Motor neuron (in vitro differentiated cells): ENCODE measurements at regions not wholly inside any gene's neighbourhood (a gene's known extent, or its start where the extent isn't known, plus 50 kb on each side); places are given as distances from the start of the nearest gene placed in this dataset.
A peak's percentile ranks its signal among the peaks of the same experiment; 100 is the strongest.

Source experiments
- ATAC-seq, 8 experiments: fragments of 200-7000 bp; cut with Tn5 transposase; replicated peaks in 6 of 8; 2 replicates each; pipeline ENCODE4 v1.8.0; 2021; ENCODE audit warnings: mild to moderate bottlenecking in 8 of 8, moderate library complexity in 8 of 8
- H3K27ac ChIP-seq, 2 donors: fragments of 250-450 bp; sonication (Bioruptor Pico); 2 replicates each; pipeline ENCODE4 v1.9.0; 2021; ENCODE audit warnings: antibody characterized with exemption in 2 of 2, mild to moderate bottlenecking in 2 of 2, moderate library complexity in 1 of 2
- H3K4me1 ChIP-seq, 2 donors: fragments of 250-450 bp; sonication (Bioruptor Pico); replicated peaks in 1 of 2; 2 replicates each; pipeline ENCODE4 v1.6.1; 2021; ENCODE audit warnings: antibody characterized with exemption in 2 of 2, mild to moderate bottlenecking in 2 of 2, moderate library complexity in 1 of 2
- H3K4me3 ChIP-seq, 5 donors: fragments of 250-450 bp; sonication (Bioruptor Pico); 2 replicates each; pipeline ENCODE4 v1.9.0; 2021; ENCODE audit warnings: antibody characterized with exemption in 5 of 5, mild to moderate bottlenecking in 5 of 5, moderate library complexity in 4 of 5
- WGBS, 10 experiments: fragments of 450-650 bp; shearing (Covaris generic); methylation state at CpG; one replicate each; pipeline ENCODE4 v1.0.0; 2022; 5-methylcytosine and 5-hydroxymethylcytosine counted together
- in situ Hi-C, 9 experiments: fragments of 400-800 bp; cut with MboI; loops; one replicate each; pipeline ENCODE4 v1.15.0; 2021; ENCODE audit warnings: low sequenced_read_pairs in 9 of 9, low pct_unique_long_range_greater_than_20kb in 2 of 9; ENCODE audit not compliant: unreplicated experiment in 9 of 9

- H3K27ac ChIP-seq = no peak overlapping the region
- no peaks in the 10 kb centered on the region for H3K4me1 ChIP-seq
- 40 to 100% (median 79%) methylated on average over 1 to 3 of the region's 3 CpGs for WGBS, 10 experiments
- no peak overlapping the region for H3K4me3 ChIP-seq
- in situ Hi-C loops = no loop called here
- ATAC-seq = no peak
Measured at GRCh38 chr10:57962839-57963238, 304.9 kb downstream of the IPMK start.

- WGBS, 10 experiments = 8 to 94% (median 76%) methylated on average over 1 to 2 of the region's 2 CpGs
Measured at GRCh38 chr10:57961487-57961886, 306.2 kb downstream of the IPMK start.

DNA sequence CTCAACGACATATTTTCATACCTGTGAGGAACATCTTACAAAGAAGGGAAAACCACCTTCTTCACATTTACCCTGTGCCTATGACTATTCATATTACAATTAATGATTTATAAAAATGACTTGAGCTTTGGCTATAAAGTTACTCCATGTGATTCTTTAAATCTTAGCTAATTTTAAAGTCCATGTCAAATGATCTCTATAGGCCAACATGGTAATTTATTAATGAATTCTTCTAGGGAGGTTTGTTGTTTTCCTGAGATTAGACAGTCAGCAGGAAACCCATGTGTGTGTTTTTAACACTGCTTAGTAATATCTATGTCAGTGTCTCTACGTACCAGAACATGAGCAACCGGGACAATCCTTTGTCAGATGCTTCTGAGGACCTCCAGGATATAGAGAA lies 307.3 kb downstream of the IPMK start:
- WGBS, 10 experiments = 0 to 92% (median 55%) methylated on average over 2 to 3 of the region's 3 CpGs; no CpG with 5 or more reads in 1 of the 10 experiments
- ATAC-seq = no peak
- in situ Hi-C loops = no loop called here
- H3K27ac ChIP-seq = no peak overlapping the region
- H3K4me1 ChIP-seq = no peaks in the 10 kb centered on the region
- no peak overlapping the region for H3K4me3 ChIP-seq

More at GRCh38 chr10:57961487-57961886, 306.2 kb downstream of the IPMK start:
- H3K4me1 ChIP-seq = no peaks in the 10 kb centered on the region
- in situ Hi-C loops = no loop called here
- no peak for ATAC-seq
- H3K4me3 ChIP-seq = no peak overlapping the region
- no peak overlapping the region for H3K27ac ChIP-seq

DNA sequence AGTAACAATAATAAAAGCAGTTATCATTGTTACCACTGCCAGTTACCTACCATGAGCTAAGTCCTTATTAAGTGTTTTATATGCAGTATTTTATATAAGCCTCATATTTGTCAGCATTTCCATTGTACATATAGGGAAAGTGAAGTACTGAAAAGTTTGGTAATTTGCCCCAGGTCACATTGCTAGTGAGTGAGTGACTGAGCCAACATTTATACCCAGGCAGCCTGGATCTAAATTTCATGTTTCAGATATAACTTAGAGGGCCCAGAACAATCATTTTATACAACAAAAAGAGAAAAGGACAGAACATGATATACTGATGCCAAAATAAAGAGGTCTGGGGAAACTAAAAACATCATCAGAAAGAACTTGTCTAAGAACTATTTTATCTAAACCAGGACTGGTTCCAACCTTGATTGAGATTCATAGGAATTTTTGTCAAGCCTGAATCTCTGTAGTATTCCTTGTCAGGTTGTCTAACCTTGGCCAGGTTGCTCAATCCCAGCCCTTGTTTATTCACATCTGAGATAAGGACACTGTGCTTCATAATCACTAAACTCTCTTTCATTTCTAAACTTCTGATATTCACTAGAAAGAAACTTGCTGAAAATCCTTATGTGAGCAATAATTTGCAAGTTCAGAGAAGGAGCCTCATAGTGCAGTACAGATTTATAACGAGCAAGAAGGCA lies 308.2 kb downstream of the IPMK start:
- in situ Hi-C loops = no loop called here
- Histone ChIP-seq H3K4me1 (no peaks in the 10 kb centered on the region), H3K27ac (no peak overlapping the region), H3K4me3 (no peak overlapping the region)
- WGBS, 10 experiments = 44 to 100% (median 86%) methylated on average over 1 of the region's 1 CpG; no CpG with 5 or more reads in 4 of the 10 experiments
- no peak for ATAC-seq

GRCh38 chr10:57955076-57955475 lies 312.6 kb downstream of the IPMK start:
- 0 to 100% (median 76%) methylated on average over 1 to 2 of the region's 2 CpGs; no CpG with 5 or more reads in 1 of the 10 experiments for WGBS, 10 experiments
- no peak overlapping the region for H3K4me3 ChIP-seq
- H3K4me1 ChIP-seq = peaks cover 7% of the 10 kb centered on the region in 2 donors
- in situ Hi-C loops = no loop called here
- H3K27ac ChIP-seq = no peak overlapping the region
- ATAC-seq = peak in 2 of 8 experiments; percentile 16 to 35

DNA sequence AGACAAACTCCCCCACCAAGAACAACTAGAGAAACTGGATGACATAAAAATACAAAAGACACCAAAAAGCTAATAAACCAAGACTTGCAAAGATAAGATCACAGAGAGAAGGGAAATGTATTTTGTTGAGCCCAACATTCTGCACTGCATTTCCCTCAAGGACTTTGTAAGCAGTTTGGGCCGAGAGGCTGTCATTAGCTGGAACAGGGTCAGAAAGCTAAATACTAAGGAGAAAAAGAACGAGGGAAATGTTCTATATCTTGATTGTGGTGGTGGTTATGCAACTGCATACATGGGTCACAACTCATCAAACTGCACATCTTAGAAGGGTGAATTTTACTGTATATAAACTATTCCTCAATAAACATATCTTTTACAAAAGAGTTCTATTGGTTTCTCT lies 315.0 kb downstream of the IPMK start:
- H3K27ac ChIP-seq = no peak overlapping the region
- WGBS, 10 experiments = 0 to 83% (median 56%) methylated on average over 1 to 2 of the region's 2 CpGs; no CpG with 5 or more reads in 3 of the 10 experiments
- in situ Hi-C loops = no loop called here
- no peak for ATAC-seq
- H3K4me1 ChIP-seq = peaks cover 7 to 12% of the 10 kb centered on the region in 2 donors
- H3K4me3 ChIP-seq = no peak overlapping the region

DNA sequence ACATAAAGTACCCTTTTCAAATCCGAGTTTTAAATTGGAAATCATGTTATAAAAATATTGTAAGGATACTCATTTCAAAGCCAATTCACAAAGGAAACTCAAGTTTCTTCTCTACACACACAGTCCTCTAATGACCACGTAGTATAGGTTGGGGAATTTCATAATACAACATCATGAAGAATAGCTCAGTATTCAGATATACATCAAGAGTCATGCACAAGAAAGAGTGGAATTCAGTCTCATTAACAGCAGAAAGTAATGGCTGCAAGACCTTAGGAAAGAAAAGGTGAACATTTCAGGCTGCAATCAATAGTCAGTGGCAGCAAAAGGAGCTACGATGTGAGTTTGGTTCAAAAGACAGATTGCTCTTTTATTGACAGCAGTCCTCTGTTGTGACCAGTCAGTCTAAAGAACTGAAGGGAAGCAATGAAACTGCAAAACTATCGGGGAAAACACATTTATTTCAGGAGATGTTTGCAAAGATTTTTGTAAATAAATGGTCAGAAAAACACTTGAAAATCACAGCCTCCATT lies 317.2 kb downstream of the IPMK start:
- no peak overlapping the region for H3K27ac ChIP-seq
- in situ Hi-C loops = no loop called here
- 5 to 58% (median 36%) methylated on average over 1 to 4 of the region's 4 CpGs; no CpG with 5 or more reads in 1 of the 10 experiments for WGBS, 10 experiments
- ATAC-seq = peak in 5 of 8 experiments; percentile 58 to 78 (median 68)
- H3K4me1 ChIP-seq = peaks cover 7 to 12% of the 10 kb centered on the region in 2 donors
- H3K4me3 ChIP-seq = no peak overlapping the region

DNA sequence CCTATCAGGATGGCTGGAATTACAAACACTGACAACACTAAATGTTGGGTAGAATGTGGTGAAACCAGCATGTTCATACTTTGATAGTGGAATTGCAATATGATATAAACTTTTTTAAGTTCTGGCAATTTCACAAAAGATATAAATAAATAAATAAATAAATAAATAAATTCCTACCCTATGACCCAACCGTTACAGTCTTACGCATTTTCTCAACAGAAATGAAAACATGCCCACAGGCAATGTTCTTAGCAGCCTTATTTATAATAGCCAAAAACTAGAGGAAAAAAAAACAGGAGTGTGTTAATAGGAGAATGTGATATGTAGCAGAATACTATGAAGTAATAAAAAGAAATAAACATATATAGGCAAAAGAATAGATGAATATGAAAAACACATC lies 318.9 kb downstream of the IPMK start:
- H3K27ac ChIP-seq = no peak overlapping the region
- in situ Hi-C loops = no loop called here
- 22 to 100% (median 88%) methylated on average over 2 of the region's 2 CpGs; no CpG with 5 or more reads in 1 of the 10 experiments for WGBS, 10 experiments
- no peak overlapping the region for H3K4me3 ChIP-seq
- ATAC-seq = peak in 1 of 8 experiments; percentile 45
- H3K4me1 ChIP-seq = peaks cover 7 to 12% of the 10 kb centered on the region in 2 donors

- Histone ChIP-seq H3K4me1 (peaks cover 7 to 12% of the 10 kb centered on the region in 2 donors), H3K27ac (no peak overlapping the region), H3K4me3 (no peak overlapping the region)
- WGBS, 10 experiments = 0 to 100% (median 81%) methylated on average over 1 of the region's 1 CpG; no CpG with 5 or more reads in 2 of the 10 experiments
- no peak for ATAC-seq
- in situ Hi-C loops = no loop called here
Measured at GRCh38 chr10:57946833-57947232, 320.9 kb downstream of the IPMK start.

DNA sequence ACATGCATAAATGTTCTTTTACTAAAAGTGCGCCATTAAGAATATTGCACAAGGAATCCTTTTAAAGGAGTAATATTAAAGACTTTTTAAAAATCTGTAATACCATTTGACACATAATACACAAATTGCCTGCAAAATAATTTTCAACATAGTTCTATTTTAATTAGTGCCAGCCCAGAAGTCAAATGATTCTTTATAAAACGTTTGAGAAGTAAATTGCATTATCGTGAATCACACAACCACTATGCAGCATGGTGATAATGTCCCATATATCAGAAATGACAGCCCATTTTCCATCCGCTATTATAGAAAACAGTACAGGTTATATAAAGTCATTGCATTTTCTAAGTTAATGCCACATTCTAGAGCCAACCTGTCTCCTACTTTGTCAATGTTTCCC lies 324.0 kb downstream of the IPMK start:
- no peak overlapping the region for H3K27ac ChIP-seq
- in situ Hi-C loops = no loop called here
- 20 to 100% (median 82%) methylated on average over 1 to 4 of the region's 4 CpGs for WGBS, 10 experiments
- ATAC-seq = no peak
- H3K4me1 ChIP-seq = no peaks in the 10 kb centered on the region
- no peak overlapping the region for H3K4me3 ChIP-seq

DNA sequence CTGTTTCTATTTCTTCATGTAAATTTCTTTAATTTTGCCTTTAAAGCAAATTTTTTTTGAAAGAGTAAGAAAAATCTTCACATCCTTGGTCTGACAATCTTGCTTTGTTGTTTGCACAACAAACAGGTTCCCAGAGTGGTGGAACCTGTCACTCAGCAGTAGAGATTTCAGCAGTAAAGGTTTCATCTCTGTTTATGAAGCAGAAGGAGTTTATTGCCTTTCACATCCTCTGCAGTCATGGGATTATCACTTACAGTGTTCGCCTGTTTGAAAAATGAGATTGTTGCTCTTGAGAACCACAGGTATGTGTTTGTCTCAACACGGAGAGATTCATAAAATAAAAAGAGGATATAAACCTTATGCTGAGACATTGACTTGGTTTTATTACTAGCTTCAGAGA lies 342.6 kb downstream of the IPMK start:
- Histone ChIP-seq H3K27ac (no peak overlapping the region), H3K4me3 (no peak overlapping the region), H3K4me1 (peaks cover 0 to 4% of the 10 kb centered on the region in 2 donors)
- in situ Hi-C loops = no loop called here
- no peak for ATAC-seq
- WGBS, 10 experiments = 0 to 89% (median 58%) methylated on average over 1 to 2 of the region's 2 CpGs; no CpG with 5 or more reads in 2 of the 10 experiments

DNA sequence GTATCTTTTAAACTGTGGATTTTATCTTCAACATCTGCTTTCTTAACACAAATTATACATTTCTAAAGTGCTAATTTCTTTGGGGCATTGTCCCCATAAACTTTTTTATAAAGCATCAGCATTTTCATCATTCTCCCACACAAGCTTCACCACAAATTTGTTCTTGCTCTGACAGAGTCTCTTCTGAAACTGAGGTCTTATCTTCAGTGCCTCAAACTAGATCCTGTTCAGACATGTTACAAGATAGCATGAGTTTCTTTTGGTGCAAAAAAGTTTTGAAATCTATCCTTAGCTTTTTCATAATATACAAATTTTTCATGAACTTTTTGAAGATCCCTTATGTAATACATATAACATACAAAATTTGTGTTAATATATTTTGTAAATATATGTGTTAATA lies 346.6 kb downstream of the IPMK start:
- Histone ChIP-seq H3K4me1 (peaks cover 0 to 4% of the 10 kb centered on the region in 2 donors), H3K27ac (no peak overlapping the region), H3K4me3 (no peak overlapping the region)
- in situ Hi-C loops = no loop called here
- ATAC-seq = no peak

GRCh38 chr10:57919864-57920263 lies 347.8 kb downstream of the IPMK start:
- in situ Hi-C loops = no loop called here
- Histone ChIP-seq H3K4me3 (no peak overlapping the region), H3K27ac (no peak overlapping the region), H3K4me1 (peaks cover 0 to 4% of the 10 kb centered on the region in 2 donors)
- 0 to 100% (median 0%) methylated on average over 1 of the region's 1 CpG; no CpG with 5 or more reads in 3 of the 10 experiments for WGBS, 10 experiments
- ATAC-seq = no peak

- ATAC-seq = no peak
- Histone ChIP-seq H3K27ac (no peak overlapping the region), H3K4me3 (no peak overlapping the region), H3K4me1 (no peaks in the 10 kb centered on the region)
- in situ Hi-C loops = no loop called here
Measured at GRCh38 chr10:57917019-57917418, 350.7 kb downstream of the IPMK start.
